ENCODE measurements at regions not wholly inside any gene's neighbourhood (a gene's known extent, or its start where the extent isn't known, plus 50 kb on each side); places are given as distances from the start of the nearest gene placed in this dataset.
"Not testable (repeated sequence)": the region's sequence is repeated elsewhere in the genome, so short reads cannot be mapped to it uniquely, and the experiment has no call there.

DNA sequence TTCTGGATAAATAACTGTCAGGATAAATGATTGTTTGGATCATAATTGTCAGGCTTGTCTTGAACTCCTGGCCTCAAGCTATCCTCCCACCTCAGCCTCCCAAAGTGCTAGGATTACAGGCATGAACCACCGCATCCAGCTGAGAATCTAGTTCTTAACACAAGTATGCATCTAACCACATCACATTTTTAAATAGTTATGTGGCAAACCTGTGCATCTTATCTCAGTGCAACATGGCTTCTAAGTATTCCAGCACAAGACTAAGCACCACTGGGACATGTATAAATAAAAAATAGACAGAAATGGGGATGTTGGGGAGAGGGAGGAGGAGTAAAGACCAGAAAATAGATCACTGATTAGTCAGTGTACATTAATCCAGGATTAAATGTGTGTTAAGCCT lies 74.7 kb upstream of the TBL1X start:
- DNase-seq = no peak

GRCh38 chrX:9390693-9391368 lies 74.0 kb upstream of the TBL1X start:
- no peak for DNase-seq

GRCh38 chrX:9392445-9392844 lies 72.4 kb upstream of the TBL1X start:
- DNase-seq = no peak

- no peak for DNase-seq
Measured at GRCh38 chrX:9393571-9393970, 71.3 kb upstream of the TBL1X start.

DNA sequence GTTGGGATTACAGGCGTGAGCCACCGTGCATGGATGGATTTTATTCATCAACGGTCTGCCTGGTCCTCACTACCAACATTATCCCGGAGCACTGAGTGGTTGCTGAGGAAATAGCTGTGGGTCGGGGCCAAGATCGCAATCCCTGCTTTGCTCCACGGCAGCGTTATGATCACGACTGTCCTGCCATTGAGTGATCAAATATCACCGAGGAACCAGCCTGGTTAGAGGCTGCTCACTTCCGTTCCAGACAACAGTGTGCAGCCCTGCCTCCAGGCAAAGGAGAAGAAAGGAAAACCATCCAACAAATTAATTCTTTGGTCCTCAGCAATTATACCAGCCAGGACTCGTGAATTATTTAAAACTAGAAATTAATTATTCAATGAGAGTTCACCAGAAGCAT lies 70.6 kb upstream of the TBL1X start:
- no peak for DNase-seq

DNA sequence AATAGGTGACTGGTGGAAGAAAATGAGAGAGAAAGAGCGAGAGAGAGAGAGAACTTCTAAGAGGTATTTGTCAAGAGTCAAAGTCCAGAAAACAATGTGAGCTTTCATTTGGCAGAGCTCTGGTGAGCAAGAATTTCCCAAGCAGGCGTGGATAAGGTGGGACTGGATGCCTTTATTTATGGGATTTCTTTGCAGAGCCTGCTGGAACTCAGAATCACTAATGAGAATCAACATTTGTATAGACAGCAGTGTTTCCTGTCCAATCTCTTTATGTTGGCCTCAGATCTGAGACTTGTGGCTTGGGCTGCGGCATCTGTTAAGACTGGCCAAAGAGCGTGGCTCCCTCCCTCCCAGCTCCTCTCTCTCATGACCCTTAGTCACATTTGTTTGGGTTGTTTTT lies 67.9 kb upstream of the TBL1X start:
- no peak for DNase-seq

GRCh38 chrX:9401051-9401450 lies 63.8 kb upstream of the TBL1X start:
- no peak for DNase-seq

DNA sequence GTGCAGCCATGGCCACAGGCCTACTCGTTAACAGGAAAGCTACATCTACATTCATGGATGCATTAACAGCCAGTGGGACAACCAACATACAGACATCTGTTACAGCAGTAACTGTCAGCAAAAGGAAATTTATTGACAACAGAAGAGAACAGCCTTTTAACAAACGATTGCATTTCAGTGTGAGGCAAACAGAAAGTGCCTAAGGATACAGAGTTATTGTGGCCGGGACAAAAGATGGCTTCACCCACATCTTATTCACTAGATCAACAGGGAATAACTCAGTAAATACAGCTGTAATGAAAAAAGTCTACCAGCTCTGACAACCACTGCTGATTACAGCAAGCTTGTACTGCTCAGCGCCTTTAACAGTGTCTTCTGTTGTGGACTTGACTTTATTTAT lies 61.5 kb upstream of the TBL1X start:
- DNase-seq = no peak

DNA sequence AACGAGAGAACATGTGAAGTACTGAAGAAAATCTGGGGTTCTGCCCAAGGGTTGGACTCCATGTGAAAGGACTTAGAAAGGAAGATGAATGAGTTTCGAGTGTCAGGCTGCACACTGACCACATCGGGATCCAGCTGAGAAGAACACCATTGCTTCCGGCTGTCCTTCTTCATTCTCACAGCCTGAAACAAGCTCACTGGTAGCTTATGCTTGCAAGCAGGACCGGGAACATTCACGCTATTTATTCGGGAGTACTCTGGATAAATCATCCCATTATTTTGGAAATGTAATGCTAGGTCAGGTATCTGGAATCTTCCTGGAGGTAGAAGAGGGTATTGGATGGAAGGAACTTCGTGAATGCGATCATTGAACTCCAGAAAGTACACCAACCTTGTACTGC lies 59.2 kb upstream of the TBL1X start:
- peak in 1 of 2 donors; percentile 9 for DNase-seq

DNA sequence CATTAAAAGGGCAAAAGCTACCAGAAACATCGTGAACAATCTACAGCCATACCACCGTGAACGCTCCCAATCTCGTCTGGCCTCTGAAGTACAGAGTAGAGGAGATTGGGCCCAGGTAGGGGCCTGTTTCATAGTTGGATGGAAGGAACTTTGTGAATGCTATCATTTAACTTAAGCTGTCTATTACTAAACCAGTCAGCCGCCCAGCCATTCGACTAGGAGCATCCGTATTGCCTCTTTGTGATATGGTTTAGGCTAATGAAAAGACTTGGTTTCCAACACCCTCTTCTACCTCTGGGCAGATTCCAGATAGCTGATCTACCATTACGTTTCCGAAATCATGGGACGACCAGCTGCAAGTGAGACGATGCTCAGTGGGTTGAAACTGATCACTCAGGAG lies 54.0 kb upstream of the TBL1X start:
- not testable (repeated sequence) for DNase-seq

DNA sequence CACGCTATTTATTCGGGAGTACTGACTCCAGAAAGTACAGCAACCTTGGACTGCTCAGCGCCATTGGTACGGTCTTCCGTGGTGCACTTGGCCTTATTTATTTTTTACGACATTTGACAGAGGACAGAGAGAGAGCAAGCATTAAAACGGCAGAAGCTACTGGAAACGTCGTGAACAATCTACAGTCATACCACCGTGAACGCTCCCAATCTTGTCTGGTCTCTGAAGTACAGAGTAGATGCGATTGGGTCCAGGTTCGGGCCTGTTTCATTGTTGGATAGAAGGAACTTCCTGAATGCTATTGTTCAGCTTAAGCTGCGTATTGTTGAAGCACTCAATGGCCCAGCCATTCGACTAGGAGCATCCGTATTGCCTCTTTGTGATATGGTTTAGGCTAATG lies 53.2 kb upstream of the TBL1X start:
- DNase-seq = not testable (repeated sequence)

DNA sequence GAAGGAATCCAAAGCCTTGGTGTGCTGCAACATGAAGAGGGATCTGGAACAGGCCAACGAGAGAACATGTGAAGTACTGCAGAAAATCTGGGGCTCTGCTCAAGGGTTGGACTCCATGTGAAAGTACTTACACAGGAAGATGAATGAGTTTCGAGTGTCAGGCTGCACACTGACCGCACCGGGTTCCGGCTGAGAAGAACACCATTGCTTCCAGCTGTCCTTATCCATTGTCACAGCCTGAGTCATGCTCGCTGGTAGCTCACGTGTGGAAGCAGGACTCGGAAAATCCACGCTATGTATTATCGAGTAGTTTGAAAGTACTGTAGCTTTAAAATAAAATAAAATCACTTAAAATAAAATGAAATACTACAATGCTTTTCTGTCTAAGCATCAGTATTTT lies 50.4 kb upstream of the TBL1X start:
- DNase-seq = no peak

Measured in CD4-positive, alpha-beta T cell treated with Interleukin-1 beta for 1 hour (primary cell).